GM18873 (cell line): ENCODE measurements at regions not wholly inside any gene's neighbourhood (a gene's known extent, or its start where the extent isn't known, plus 50 kb on each side); places are given as distances from the start of the nearest gene placed in this dataset.

Source experiments
- ATAC-seq: cut with Tn5 transposase; IDR thresholded peaks from one replicate; pipeline ENCODE4 v1.9.1; 2021; ENCODE audit warnings: mild to moderate bottlenecking, moderate library complexity, moderate number of reproducible peaks; ENCODE audit not compliant: unreplicated experiment, low FRiP score

DNA sequence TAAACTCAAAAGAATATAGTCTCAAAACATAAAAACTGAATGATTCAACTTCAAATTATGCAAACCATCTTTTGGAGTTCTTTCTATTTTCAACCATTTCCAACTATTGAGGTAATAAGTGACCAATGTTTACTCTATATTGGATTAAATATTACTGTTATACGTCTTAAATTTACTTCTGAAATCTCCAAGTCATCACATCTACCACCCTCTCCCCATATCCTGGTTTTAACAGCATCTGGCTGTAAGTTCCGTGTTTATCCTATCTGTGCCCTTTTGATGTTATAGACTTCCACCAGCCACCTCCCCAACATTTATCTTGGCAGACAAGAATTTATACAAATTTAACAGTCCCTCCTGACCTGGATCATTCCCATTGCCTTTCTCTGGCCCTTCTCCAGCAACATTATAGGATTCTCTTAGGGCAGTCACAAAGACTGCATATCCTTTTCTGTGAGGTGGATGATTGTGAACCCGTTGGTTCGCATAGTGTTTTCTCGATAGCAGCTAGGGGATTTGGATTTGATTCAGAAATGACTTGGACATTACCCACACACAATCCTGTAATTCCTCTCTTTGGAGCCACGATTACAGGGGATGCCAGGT lies 313.4 kb upstream of the FMN2 start:
- no peak for ATAC-seq

DNA sequence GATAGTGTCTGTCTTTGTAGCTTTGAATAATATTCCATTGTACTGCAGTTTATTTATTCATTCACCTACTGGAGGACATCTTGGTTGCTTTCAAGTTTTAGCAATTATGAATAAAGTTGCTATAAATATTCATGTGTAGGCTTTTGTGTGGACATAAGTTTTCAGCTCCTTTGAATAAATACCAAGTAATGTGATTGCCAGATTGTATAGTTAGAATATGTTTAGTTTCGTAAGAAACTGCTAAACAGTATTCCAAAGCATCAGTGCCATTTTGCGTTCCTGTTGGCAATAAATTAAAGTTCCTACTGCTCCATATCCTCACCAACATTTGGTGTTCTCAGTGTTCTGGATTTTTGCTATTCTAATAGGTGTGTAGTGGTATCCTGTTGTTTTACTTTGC lies 311.7 kb upstream of the FMN2 start:
- no peak for ATAC-seq

DNA sequence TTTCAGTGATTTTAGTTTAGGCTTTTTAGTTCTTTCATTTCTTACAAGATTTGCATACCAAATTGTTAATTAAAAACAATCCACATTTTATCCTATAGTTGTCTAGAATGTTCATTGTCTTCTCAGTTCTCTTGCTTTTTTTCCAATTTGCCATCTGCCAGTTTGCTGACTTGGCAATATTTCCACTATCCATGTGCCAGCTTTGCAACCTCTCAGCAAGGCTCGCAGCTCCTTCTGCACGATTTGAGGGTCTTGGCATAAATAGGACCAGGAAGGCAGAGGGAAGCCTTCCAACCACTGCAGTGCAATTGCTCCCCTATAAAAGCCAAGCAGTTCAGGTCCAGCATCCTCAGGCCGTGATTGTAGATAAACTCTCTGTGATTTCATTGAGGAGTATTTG lies 306.8 kb upstream of the FMN2 start:
- ATAC-seq = no peak

DNA sequence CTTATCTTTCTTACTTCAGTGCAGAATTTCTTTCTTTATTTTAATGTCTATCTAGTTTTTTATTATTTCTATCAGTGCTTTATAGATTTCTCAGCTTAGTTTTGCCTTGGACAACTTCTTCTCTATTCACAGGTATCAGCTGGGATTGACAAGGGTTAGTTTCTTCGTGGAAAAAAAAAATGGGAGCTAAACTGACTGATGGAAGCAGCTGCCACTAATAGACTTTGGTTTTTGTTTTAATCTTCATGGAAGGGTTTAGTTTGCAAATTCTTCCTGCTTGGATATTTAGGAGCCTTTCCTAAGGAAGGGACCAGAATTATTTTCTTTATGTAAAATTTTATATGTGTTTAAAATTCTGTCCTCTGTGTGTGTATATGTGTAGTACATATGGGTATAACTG lies 306.1 kb upstream of the FMN2 start:
- ATAC-seq = no peak

DNA sequence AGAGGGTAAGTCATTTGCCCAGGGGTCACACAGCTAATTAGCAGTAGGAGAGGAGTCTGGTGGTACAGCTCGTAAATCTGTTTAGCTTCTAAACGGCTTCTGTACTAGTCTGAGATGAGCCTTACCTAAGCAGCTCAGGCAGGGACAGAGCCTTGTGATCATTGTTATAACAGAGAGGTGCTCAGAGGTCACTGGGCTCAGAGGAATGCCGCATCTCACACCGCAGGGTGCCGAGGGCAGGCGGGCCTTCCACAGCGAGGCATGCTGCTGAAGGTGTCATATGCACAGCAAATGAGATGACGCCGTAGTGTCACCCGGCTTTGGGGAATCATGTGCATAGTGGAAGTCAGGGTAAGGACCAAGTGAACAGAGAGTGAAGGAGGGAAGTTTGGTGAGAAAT lies 305.2 kb upstream of the FMN2 start:
- no peak for ATAC-seq

DNA sequence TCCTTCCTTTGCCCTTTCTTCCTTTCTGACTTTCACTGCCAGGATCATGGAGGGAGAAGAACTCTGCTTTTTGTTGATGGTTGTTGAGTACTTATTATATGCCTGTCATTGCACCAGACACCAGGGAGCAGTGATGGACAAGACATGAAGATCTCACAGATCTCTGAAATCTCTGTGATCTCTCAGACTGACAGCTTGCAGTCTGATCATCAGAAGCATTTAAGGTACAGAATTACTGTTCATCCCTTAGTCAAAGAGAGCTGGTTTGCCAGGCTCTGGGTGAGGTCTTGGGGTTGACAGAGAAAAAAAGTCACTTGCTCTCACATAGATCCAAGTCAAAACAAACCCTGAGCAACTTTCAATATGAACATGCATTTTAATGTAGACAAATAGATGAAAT lies 299.5 kb upstream of the FMN2 start:
- no peak for ATAC-seq

DNA sequence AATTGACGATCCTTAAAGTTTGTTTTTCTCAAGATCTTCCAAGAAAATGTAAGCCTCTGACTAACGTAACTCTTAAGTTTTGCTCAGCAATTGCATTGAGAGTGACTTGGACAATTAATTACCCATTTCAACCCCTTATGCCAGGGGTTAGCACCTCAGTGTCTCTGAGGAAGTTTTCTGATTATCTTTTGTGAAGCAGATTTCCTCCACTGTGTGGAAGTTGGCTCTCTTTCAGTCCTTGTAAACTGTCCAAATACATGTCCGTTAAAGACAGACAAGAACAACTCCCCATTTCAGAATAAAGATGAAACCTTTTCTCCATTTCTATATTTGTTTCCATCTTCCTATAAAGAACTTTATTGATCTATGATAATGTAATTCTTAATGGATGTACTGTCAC lies 296.4 kb upstream of the FMN2 start:
- no peak for ATAC-seq

DNA sequence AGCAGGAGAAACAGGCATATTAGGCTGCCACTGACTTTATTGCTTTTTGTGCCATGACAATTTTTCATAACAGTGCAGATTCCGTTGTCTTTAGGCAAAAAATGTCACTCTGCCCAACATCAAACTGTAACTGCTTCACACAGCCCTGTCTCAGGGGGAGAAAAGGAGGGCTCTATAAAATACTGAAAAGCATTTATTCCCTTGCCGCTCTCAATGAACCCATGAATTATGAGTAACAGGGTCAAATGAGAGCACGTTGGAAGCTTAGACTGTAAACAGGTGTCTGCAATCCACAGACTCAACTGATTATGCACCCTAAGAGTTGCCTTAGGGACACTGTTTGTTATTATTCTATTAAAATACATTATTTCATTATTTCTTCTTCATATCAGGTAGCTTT lies 292.1 kb upstream of the FMN2 start:
- no peak for ATAC-seq

DNA sequence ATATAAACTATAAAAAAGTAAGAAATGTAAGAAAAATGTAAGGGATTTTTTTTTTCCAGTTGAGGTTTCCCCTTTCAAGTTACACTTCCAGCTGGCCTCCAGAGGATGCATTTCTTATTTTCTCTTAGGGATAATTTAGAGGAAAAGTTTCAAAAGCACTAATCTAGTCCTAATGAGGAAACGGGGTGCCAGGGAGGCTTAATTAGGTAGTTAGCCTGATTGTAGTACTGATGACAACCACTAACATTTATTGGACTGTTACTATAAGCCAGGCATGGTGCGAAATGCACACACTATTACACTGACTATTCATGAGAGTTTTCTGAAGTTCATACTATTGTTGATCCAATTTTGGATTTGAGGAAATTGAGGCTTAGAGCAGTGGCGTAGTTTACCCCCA lies 290.8 kb upstream of the FMN2 start:
- ATAC-seq = no peak

DNA sequence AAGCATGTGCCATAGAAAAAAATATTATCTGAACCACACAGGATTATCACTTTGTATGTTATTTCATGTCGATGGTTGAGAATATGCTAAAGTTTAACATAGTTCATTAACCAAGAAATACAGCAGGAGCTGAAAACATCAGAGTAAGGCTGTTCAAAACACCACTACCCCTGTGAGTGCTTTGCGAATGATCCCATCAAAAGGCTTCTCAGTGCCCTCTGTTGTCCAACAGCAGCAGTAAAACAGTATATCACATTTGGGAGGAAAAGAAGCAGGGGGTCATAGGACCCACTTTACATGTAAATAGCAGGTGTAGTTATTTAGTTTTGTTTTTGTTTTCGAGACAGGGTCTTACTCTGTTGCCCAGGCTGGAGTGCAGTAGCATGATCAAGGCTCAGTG lies 289.4 kb upstream of the FMN2 start:
- ATAC-seq = no peak

DNA sequence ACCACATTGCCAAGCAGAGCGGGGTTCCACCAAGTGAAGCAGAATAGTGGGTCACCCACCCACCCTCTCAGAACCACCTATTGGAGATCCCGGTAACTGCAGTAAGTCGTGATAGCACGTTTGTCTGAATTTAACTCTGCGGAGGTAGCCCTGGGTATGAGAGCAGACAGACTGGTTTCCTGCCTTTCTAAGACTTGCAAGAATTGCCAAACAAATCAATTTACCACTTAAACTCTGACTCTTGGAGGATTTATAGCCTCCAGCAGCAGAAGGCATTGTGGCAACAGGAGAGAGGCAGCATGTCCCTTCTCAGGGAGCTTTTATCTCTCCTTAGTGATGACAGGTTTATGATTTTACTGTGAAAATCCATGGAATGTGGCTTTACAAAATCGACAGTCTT lies 287.9 kb upstream of the FMN2 start:
- no peak for ATAC-seq

DNA sequence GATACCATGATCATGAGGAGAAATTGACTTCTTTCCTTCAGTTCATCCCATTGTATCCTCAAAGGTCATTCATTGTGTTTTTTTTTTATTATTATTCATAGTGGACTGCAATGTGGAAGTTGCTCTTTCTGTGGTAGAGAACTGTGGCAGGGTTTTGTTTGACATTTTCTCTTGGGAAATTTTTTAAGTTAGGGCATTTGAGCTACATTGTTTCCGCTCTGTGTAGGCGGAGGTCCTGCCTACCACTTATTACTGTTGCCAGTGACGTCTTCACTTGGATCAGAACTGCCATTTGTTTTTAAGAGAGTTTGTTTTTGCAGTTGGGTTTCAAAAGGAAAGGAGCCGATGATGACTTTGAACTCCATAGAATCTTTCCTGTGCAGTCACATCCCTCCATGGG lies 287.4 kb upstream of the FMN2 start:
- ATAC-seq = no peak

DNA sequence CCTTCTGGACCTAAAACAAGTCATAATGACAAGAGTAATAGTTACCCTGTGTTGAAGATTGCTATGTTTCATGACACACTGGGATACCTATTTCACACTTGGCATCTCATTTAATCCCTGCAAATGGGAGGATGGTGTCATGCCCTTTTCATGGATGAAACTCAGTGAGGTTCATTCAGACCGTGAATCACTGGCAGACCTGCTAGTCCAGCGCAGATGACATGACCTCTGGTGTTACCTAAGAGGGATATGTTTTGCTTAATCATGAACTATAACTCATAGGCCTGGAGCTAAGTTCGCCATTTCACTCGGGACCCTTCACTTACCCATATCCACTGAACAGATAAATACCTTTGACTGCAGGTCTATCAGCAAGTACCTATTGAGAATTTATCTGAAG lies 286.6 kb upstream of the FMN2 start:
- no peak for ATAC-seq

DNA sequence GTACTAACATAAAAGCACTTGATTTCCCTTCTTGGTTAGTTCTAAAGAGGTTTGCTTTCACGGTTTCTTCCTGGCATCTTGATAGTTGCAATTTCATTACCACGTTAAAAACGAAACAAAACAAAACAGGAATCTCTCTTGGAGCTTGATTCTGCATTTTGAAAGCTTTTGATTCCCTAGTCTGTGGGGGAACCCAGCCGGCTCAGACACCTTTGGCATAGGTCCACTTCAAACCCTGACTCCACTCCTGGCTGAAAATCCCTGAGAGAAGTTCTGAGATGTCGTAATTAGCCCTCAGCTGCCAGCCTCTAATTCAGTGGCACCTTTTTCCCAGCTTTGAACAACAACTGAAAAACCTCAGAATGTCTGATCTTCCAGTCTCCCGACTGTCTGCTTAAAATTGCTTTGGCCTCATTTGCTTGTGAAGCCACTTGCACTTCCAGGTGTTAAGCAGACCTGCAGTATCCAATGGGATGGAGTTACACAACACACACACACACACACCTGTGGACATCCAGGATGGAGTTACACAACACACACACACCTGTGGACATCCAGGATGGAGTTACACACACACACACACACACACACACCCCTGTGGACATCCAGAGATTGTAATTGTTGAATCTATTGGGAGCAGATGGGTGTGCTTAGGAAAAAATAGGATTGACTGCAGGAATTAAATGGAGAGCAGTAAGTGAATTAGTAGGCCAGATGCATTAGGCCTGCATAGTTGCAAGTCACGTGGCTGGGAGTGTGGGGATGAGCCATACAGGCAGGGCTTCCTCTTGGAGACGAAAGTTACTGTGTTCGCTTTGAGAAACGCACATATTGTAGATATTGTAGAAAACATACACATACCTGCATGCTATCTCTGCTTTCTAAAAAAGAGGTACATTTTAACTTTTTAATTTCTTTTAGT lies 285.6 kb upstream of the FMN2 start:
- ATAC-seq = no peak

DNA sequence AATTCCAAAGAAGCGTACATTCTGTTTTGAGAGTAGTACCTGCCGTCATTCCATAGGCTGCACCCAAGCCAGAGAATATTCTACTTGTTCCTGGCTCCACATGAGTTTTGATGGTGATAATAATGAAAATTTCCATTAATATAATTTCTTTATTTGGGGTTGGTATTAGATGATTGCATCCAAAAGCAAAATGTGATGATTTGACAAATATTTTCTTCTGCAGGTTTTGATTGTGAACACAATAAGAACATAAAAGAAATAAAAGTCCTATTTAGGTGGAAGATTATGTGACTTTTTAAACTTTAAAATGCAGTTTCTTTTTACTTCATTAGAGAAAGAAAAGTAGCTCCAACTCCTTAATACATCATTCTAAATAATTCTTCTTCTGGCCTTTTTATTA lies 284.8 kb upstream of the FMN2 start:
- ATAC-seq = no peak

DNA sequence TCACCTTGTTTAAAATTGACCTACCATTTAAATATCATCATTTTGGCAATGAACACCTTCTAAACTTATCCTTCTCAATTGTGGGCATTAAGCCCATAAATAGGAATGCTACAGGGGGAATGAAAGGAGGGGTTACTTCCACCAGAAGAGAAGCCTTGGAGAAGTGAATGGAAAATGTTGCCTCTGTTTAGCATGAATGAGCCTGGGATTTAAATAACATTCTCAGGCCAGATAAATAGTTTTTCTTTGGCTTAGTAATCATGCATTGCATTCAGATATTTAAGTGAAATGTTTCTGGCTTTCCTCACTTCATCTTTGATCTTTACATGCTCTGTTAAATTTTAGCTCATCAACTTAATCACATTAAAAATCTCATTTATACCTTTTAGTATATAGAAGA lies 284.3 kb upstream of the FMN2 start:
- no peak for ATAC-seq

DNA sequence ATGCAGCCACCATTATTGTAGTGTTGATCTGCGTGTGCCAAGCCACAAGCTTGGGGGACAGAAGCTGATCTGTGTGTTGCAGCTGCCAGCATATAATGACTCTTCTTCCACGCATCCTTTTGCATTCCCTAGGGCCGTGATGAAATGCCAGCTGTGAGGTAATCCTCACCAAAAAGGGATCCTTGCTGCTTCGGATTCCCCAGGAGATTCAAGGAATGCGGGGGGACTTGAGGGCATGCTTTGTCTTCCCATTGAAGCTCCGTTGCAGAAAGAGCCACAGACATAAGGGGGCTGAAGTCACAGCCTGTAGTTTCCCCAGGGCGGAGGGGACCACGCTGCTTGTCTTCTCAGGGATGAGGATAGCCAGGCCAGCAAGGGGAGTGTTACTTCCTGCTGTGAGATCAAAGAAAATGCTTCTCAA lies 281.6 kb upstream of the FMN2 start:
- ATAC-seq = no peak

DNA sequence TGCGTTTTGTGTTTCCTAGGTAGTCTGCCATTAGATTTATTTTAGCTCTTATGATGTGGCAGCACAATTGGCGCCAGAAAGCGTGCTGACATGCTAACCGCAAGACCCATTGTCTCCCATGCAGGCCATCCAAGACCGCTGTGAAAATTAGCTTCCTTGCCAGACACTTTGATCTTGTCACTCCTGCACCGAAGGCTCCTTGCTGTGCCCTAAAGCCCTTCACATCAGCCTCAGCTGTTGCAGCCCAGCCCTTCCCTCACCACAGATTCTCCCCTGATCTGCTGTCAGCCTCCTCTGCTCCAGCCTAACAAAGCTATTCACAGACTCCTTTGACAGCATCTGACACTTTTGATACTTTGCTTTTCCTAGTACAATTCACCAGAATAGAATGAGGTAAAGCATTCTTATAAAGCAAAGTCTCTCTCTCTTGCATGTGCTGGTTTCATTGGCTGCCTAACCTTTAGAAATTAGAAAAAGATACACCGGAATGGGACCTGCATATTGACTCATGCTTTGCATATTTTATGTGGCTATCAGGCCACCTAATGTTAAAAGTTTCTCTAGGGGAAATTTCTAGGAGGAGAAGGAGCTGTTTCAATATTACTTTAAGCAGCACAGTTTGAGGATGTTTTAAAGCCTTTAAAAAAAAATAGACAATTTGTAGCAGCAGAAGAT lies 280.3 kb upstream of the FMN2 start:
- no peak for ATAC-seq

DNA sequence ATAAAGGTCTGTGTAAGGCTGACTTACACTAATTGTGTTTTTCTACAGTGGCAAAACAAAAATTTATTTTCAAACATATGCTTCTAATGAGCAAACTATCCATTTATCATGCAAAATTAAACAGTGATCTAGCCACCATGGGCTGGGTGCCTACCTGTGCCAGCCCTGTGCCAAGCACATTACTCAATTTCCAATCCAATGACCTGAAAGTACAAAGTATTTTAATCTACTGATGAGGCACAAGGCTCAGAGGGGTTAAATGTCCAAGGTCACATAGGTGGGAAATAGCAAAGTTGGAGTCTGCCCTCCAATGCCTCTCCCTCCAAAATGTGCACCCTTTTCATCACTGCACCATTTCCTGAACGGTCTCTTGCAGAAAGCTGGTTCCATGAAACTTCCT lies 279.1 kb upstream of the FMN2 start:
- ATAC-seq = no peak

DNA sequence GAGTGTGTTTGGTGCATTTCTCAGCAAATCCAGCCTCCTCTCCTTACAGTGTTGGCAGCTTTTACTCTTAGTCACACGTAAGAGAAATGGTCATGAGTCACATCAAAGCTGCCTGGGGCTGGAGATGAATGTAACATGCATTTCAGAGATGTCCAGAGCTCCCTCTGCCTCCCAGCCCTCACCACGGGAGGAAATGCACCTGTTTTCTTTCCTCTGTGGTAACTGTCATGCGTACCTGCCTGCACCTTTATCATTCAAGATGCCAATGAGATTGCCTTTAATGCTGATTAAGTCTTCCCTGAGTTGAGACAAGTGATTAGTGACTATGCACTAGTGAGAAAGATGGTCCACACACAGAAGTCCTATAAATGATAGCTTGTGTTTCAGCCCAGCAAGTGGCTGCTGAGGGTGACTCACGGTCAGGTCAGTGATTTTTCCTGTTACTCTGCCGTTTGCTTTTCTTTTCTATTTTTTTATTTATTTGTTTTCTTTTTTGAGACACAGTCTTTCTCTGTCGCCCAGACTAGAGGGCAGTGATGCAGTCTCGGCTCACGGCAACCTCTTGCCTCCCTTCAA lies 277.3 kb upstream of the FMN2 start:
- ATAC-seq = no peak

DNA sequence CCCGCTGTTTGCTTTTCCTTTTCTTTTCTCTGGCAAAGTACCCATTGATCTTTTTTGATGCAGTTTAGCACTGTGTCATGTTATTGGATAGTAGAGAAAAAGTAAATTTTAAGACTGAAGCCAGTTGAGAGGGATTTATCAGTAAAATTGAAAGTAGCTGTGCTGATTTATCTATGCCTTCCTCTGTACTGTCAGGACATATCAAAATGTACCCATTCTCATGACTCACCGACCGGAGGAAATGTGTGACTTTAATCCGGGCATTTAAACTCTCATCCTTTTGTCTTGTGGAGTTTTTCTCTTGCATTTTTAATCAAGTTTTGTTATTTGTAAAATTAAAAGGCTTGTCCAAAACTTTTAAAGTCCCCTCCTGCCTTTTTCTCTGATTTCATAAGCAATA lies 276.6 kb upstream of the FMN2 start:
- ATAC-seq = no peak
